ENCODE measurements at regions not wholly inside any gene's neighbourhood (a gene's known extent, or its start where the extent isn't known, plus 50 kb on each side); places are given as distances from the start of the nearest gene placed in this dataset.

DNA sequence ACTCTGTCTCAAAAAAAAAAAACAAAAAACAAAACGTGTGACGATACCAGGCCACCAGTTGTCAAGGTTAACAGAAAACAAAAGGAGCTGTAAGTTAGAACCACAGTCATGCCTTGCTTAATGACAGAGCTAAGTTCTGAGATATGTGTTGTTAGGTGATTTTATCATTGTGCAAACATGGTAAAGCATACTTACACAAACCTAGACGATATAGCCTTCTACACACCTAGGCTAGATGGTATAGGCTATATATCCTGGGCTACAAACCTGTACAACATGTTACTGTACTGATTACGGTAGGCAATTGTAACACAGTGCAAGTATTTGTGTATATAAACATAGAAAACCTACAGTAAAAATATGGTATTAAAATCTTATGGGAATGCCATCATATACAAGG is 564.2 kb downstream of the HTR7 start:
- TF ChIP-seq, protein P1, sequence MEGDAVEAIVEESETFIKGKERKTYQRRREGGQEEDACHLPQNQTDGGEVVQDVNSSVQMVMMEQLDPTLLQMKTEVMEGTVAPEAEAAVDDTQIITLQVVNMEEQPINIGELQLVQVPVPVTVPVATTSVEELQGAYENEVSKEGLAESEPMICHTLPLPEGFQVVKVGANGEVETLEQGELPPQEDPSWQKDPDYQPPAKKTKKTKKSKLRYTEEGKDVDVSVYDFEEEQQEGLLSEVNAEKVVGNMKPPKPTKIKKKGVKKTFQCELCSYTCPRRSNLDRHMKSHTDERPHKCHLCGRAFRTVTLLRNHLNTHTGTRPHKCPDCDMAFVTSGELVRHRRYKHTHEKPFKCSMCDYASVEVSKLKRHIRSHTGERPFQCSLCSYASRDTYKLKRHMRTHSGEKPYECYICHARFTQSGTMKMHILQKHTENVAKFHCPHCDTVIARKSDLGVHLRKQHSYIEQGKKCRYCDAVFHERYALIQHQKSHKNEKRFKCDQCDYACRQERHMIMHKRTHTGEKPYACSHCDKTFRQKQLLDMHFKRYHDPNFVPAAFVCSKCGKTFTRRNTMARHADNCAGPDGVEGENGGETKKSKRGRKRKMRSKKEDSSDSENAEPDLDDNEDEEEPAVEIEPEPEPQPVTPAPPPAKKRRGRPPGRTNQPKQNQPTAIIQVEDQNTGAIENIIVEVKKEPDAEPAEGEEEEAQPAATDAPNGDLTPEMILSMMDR (IDR thresholded peaks at IDR 0.05): no peak
- no peak for TF ChIP-seq POLR2A (IDR thresholded peaks at IDR 0.05)
